ENCODE measurements at regions not wholly inside any gene's neighbourhood (a gene's known extent, or its start where the extent isn't known, plus 50 kb on each side); places are given as distances from the start of the nearest gene placed in this dataset.

- ATAC-seq (ENCODE audit: low read depth) (no peak), DNase-seq (no peak)
- H3K4ac ChIP-seq (ENCODE audit: low read depth, low read length), result no peak overlapping the region
- no peak overlapping the region for H3K56ac ChIP-seq (ENCODE audit: extremely low read depth, insufficient read depth, low read length)
- no peak overlapping the region for H3K27ac ChIP-seq (ENCODE audit: insufficient read depth, low read length)
- H3K36me3 ChIP-seq (ENCODE audit: control insufficient read depth, insufficient read depth, low read length), result no peaks in the 10 kb centered on the region
- H3K9me1 ChIP-seq (ENCODE audit: insufficient read depth, low read length), result no peaks in the 10 kb centered on the region
- H2BK20ac ChIP-seq (ENCODE audit: low read depth, low read length), result no peak overlapping the region
- H3K9ac ChIP-seq (ENCODE audit: low read depth, low read length), result no peak overlapping the region
- H3K14ac ChIP-seq (replicated peaks; ENCODE audit: low read depth, low read length), result no peak overlapping the region
- no peak overlapping the region for H2AFZ ChIP-seq (replicated peaks; ENCODE audit: low read length, poor library complexity)
- in situ Hi-C loops (cut with MboI; ENCODE audit: low sequenced_read_pairs) (no loop called here), dilution Hi-C loops (cut with HindIII; ENCODE audit: low sequenced_read_pairs, unreplicated experiment) (no loop called here), intact Hi-C loops (cut with micrococcal nuclease) (no loop called here)
- H3K18ac ChIP-seq (ENCODE audit: low read depth, low read length), result no peak overlapping the region
- H3K4me2 ChIP-seq (ENCODE audit: low read depth, low read length), result no peak overlapping the region
- no CpG with 5 or more reads among the region's 2 CpGs for WGBS, 2 experiments (ENCODE audit: extremely low coverage in 2 of 2, insufficient read length in 1 of 2)
- ChIA-PET POLR2A (ENCODE audit: unreplicated experiment) (no interaction called here), CTCF (no interaction called here)
- H4K20me1 ChIP-seq (ENCODE audit: insufficient read depth, low read length), result no peaks in the 10 kb centered on the region
- peaks cover 2% of the 10 kb centered on the region; the same call in 1 of the 2 replicates for H3K27me3 ChIP-seq (ENCODE audit: control insufficient read depth, insufficient read depth, low read length)
- no peak overlapping the region for H3K4me3 ChIP-seq (ENCODE audit: insufficient read depth, low read depth, low read length)
- no peaks in the 10 kb centered on the region for H3K9me3 ChIP-seq (ENCODE audit: control insufficient read depth, insufficient read depth, low read length)
- H4K8ac ChIP-seq (ENCODE audit: low read depth in 2 of 2, low read length in 2 of 2), result no peak overlapping the region
- H2AK9ac ChIP-seq (replicated peaks; ENCODE audit: low read depth, low read length, poor library complexity), result no peak overlapping the region
- H4K91ac ChIP-seq (ENCODE audit: insufficient read depth, low read depth, low read length), result no peak overlapping the region
- no peak overlapping the region for H2BK120ac ChIP-seq (ENCODE audit: low read depth, low read length)
- H3K4me1 ChIP-seq (ENCODE audit: control insufficient read depth, insufficient read depth, low read length), result no peaks in the 10 kb centered on the region
- BruUV-seq (replicated peaks), result no TSS peak
- H3K23ac ChIP-seq (ENCODE audit: low read depth, low read length), result no peak overlapping the region
- no peak overlapping the region for H2BK15ac ChIP-seq (ENCODE audit: low read depth, low read length)
- no peak overlapping the region for H2BK5ac ChIP-seq (ENCODE audit: low read depth, low read length, poor library complexity, severe bottlenecking)
- H2AK5ac ChIP-seq (ENCODE audit: low read depth, low read length), result no peak overlapping the region
- no peaks in the 10 kb centered on the region for H3K79me1 ChIP-seq (ENCODE audit: low read depth in 1 of 2, low read length in 2 of 2)
- TF ChIP-seq, protein P1, sequence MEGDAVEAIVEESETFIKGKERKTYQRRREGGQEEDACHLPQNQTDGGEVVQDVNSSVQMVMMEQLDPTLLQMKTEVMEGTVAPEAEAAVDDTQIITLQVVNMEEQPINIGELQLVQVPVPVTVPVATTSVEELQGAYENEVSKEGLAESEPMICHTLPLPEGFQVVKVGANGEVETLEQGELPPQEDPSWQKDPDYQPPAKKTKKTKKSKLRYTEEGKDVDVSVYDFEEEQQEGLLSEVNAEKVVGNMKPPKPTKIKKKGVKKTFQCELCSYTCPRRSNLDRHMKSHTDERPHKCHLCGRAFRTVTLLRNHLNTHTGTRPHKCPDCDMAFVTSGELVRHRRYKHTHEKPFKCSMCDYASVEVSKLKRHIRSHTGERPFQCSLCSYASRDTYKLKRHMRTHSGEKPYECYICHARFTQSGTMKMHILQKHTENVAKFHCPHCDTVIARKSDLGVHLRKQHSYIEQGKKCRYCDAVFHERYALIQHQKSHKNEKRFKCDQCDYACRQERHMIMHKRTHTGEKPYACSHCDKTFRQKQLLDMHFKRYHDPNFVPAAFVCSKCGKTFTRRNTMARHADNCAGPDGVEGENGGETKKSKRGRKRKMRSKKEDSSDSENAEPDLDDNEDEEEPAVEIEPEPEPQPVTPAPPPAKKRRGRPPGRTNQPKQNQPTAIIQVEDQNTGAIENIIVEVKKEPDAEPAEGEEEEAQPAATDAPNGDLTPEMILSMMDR (conservative IDR thresholded peaks at IDR 0.05; ENCODE audit: low read depth, low read length), result no peak
- TF ChIP-seq MAFK (IDR thresholded peaks at IDR 0.05; ENCODE audit: low read depth, low read length) (no peak), NFE2L2 (IDR thresholded peaks at IDR 0.05; ENCODE audit: low read depth, low read length) (no peak), ELK1 (IDR thresholded peaks at IDR 0.05; ENCODE audit: borderline replicate concordance, low read depth, low read length) (no peak), MAZ (IDR thresholded peaks at IDR 0.05; ENCODE audit: borderline replicate concordance, low read depth, low read length) (no peak), MXI1 (IDR thresholded peaks at IDR 0.05; ENCODE audit: borderline replicate concordance, low read depth, low read length) (no peak), SMC3 (IDR thresholded peaks at IDR 0.05; ENCODE audit: low read depth, low read length) (no peak), RFX5 (IDR thresholded peaks at IDR 0.05; ENCODE audit: low read depth, low read length) (no peak), RCOR1 (IDR thresholded peaks at IDR 0.05; ENCODE audit: insufficient replicate concordance, low read length) (no peak), CHD1 (IDR thresholded peaks at IDR 0.05; ENCODE audit: low read depth, low read length) (no peak), BHLHE40 (IDR thresholded peaks at IDR 0.05; ENCODE audit: low read depth, low read length) (no peak)
- H4K5ac ChIP-seq (ENCODE audit: low read depth, low read length), result no peak overlapping the region
These were observed 69.0 kb upstream of the SPAG17 start for GRCh38 chr1:118254001-118254400.
